ENCODE measurements at regions not wholly inside any gene's neighbourhood (a gene's known extent, or its start where the extent isn't known, plus 50 kb on each side); places are given as distances from the start of the nearest gene placed in this dataset.

DNA sequence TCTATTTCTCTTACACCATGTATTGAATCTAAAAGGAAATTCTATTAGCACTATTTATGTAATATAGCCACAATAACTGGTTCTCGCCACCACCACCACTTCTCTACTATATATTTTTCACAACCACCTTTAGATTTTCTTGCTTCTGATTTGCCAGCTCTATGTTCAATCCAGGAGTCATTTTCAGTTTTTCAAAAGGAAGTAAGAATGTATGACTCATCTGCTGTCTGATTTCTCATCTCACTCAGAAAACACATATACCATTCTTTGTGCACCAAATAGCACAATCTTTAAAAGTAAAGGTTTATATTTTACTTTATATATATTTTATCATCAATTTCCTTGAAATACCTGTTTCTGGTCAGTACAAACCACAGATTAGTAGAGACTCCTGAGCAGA, 1127.5 kb downstream of the TAF11L14 start:
- Histone ChIP-seq H3K27me3 (ENCODE audit: insufficient read depth, low read length, poor library complexity) (no peaks in the 10 kb centered on the region), H3K23ac (ENCODE audit: low read length) (no peak overlapping the region), H4K5ac (ENCODE audit: low read length) (no peak overlapping the region), H3K9ac (ENCODE audit: low read length) (no peak overlapping the region), H4K8ac (ENCODE audit: low read depth, low read length) (no peak overlapping the region), H3K79me2 (ENCODE audit: control insufficient read depth, insufficient read depth, low read length) (no peaks in the 10 kb centered on the region), H3K56ac (ENCODE audit: low read length) (no peak overlapping the region), H3K18ac (ENCODE audit: low read length) (no peak overlapping the region), H3K79me1 (ENCODE audit: low read length) (no peaks in the 10 kb centered on the region), H3K4me3 (ENCODE audit: low read length) (no peak overlapping the region), H2BK120ac (ENCODE audit: low read depth, low read length) (no peak overlapping the region), H2AK5ac (ENCODE audit: low read length) (no peak overlapping the region), H3K4ac (ENCODE audit: low read depth, low read length) (no peak overlapping the region), H3K4me2 (ENCODE audit: low read length) (no peak overlapping the region), H3K4me1 (ENCODE audit: control insufficient read depth, low read depth, low read length) (no peaks in the 10 kb centered on the region), H2BK5ac (ENCODE audit: low read length) (no peak overlapping the region), H3K27ac (ENCODE audit: low read depth, low read length) (no peak overlapping the region), H2BK15ac (replicated peaks; ENCODE audit: low read depth) (no peak overlapping the region), H3K36me3 (ENCODE audit: control insufficient read depth, insufficient read depth, low read length) (no peaks in the 10 kb centered on the region)
- no peak for DNase-seq
- WGBS (ENCODE audit: extremely low coverage, insufficient coverage, low lambda C conversion rate) = 100% methylated on average over 1 of the region's 1 CpG

GRCh38 chr5:18764161-18764560, 1129.9 kb downstream of the TAF11L14 start:
- Histone ChIP-seq H3K27ac (ENCODE audit: low read depth, low read length) (no peak overlapping the region), H3K4me1 (ENCODE audit: control insufficient read depth, low read depth, low read length) (no peaks in the 10 kb centered on the region), H2BK5ac (ENCODE audit: low read length) (no peak overlapping the region), H2BK120ac (ENCODE audit: low read depth, low read length) (no peak overlapping the region), H3K23ac (ENCODE audit: low read length) (no peak overlapping the region), H3K18ac (ENCODE audit: low read length) (no peak overlapping the region), H3K79me1 (ENCODE audit: low read length) (no peaks in the 10 kb centered on the region), H3K27me3 (ENCODE audit: insufficient read depth, low read length, poor library complexity) (no peaks in the 10 kb centered on the region), H3K9ac (ENCODE audit: low read length) (no peak overlapping the region), H3K36me3 (ENCODE audit: control insufficient read depth, insufficient read depth, low read length) (no peaks in the 10 kb centered on the region), H4K8ac (ENCODE audit: low read depth, low read length) (no peak overlapping the region), H2BK15ac (replicated peaks; ENCODE audit: low read depth) (no peak overlapping the region), H4K5ac (ENCODE audit: low read length) (no peak overlapping the region), H3K4me2 (ENCODE audit: low read length) (no peak overlapping the region), H3K4me3 (ENCODE audit: low read length) (no peak overlapping the region), H3K79me2 (ENCODE audit: control insufficient read depth, insufficient read depth, low read length) (no peaks in the 10 kb centered on the region), H3K56ac (ENCODE audit: low read length) (no peak overlapping the region), H2AK5ac (ENCODE audit: low read length) (no peak overlapping the region), H3K4ac (ENCODE audit: low read depth, low read length) (no peak overlapping the region)
- DNase-seq = no peak

DNA sequence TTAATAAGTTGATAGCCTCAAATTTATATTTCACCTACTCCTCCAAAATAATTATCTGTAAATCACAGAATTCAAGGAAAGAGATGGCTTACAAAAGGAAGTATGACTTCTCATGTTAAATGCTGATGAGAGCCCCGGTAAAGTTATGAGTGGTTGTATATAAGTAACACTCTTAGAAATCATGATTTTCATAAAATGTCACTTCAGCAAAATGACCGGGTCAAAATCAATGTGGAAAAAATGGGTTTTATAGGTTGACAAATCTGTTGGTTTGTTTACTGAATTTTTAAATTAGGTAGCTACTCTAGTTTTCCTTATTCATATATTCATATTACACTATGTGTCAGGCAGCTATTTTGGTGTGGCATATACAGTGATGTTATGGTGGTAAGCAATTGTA, 1131.0 kb downstream of the TAF11L14 start:
- Histone ChIP-seq H2BK120ac (ENCODE audit: low read depth, low read length) (no peak overlapping the region), H4K8ac (ENCODE audit: low read depth, low read length) (no peak overlapping the region), H3K4ac (ENCODE audit: low read depth, low read length) (no peak overlapping the region), H3K4me3 (ENCODE audit: low read length) (no peak overlapping the region), H2BK15ac (replicated peaks; ENCODE audit: low read depth) (no peak overlapping the region), H3K18ac (ENCODE audit: low read length) (no peak overlapping the region), H3K23ac (ENCODE audit: low read length) (no peak overlapping the region), H3K79me1 (ENCODE audit: low read length) (no peaks in the 10 kb centered on the region), H3K27me3 (ENCODE audit: insufficient read depth, low read length, poor library complexity) (no peaks in the 10 kb centered on the region), H3K4me2 (ENCODE audit: low read length) (no peak overlapping the region), H2BK5ac (ENCODE audit: low read length) (no peak overlapping the region), H4K5ac (ENCODE audit: low read length) (no peak overlapping the region), H3K4me1 (ENCODE audit: control insufficient read depth, low read depth, low read length) (no peaks in the 10 kb centered on the region), H3K27ac (ENCODE audit: low read depth, low read length) (no peak overlapping the region), H2AK5ac (ENCODE audit: low read length) (no peak overlapping the region), H3K9ac (ENCODE audit: low read length) (no peak overlapping the region), H3K56ac (ENCODE audit: low read length) (no peak overlapping the region), H3K79me2 (ENCODE audit: control insufficient read depth, insufficient read depth, low read length) (no peaks in the 10 kb centered on the region), H3K36me3 (ENCODE audit: control insufficient read depth, insufficient read depth, low read length) (no peaks in the 10 kb centered on the region)
- no peak for DNase-seq
- WGBS (ENCODE audit: extremely low coverage, insufficient coverage, low lambda C conversion rate) = no CpG with 5 or more reads among the region's 2 CpGs

DNA sequence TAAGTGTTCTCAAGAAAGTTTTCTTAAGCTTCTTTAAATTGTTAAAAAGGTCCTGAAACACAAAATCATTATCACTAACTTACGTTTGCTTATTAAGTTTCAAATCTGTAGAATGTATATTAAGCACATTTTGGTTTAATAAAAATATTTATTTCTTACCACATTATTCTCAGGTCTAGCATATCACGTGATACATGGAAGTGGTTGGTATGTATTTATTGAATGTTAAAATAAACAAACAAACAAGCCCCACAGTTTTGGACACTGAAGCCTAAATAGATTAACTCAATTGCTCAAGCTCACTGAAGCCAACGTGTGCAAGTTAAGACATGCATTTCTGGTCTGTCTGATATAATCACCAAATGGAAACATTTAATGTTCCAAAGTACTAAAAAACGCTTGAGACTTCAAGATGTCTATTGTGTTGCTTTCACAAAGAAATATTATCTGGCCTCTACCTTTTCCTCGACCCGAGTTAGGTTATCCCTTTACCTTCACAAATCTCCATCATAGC, 1136.9 kb downstream of the TAF11L14 start:
- Histone ChIP-seq H3K4ac (ENCODE audit: low read depth, low read length) (no peak overlapping the region), H3K27ac (ENCODE audit: low read depth, low read length) (no peak overlapping the region), H4K8ac (ENCODE audit: low read depth, low read length) (no peak overlapping the region), H3K4me2 (ENCODE audit: low read length) (no peak overlapping the region), H3K18ac (ENCODE audit: low read length) (no peak overlapping the region), H4K5ac (ENCODE audit: low read length) (no peak overlapping the region), H3K36me3 (ENCODE audit: control insufficient read depth, insufficient read depth, low read length) (no peaks in the 10 kb centered on the region), H3K23ac (ENCODE audit: low read length) (no peak overlapping the region), H2BK120ac (ENCODE audit: low read depth, low read length) (no peak overlapping the region), H3K4me3 (ENCODE audit: low read length) (no peak overlapping the region), H3K4me1 (ENCODE audit: control insufficient read depth, low read depth, low read length) (no peaks in the 10 kb centered on the region), H3K56ac (ENCODE audit: low read length) (no peak overlapping the region), H2AK5ac (ENCODE audit: low read length) (no peak overlapping the region), H2BK5ac (ENCODE audit: low read length) (no peak overlapping the region), H3K79me1 (ENCODE audit: low read length) (no peaks in the 10 kb centered on the region), H3K27me3 (ENCODE audit: insufficient read depth, low read length, poor library complexity) (no peaks in the 10 kb centered on the region), H3K9ac (ENCODE audit: low read length) (no peak overlapping the region), H3K79me2 (ENCODE audit: control insufficient read depth, insufficient read depth, low read length) (no peaks in the 10 kb centered on the region), H2BK15ac (replicated peaks; ENCODE audit: low read depth) (no peak overlapping the region)
- DNase-seq = no peak
- WGBS (ENCODE audit: extremely low coverage, insufficient coverage, low lambda C conversion rate) = 100% methylated on average over 1 of the region's 6 CpGs

DNA sequence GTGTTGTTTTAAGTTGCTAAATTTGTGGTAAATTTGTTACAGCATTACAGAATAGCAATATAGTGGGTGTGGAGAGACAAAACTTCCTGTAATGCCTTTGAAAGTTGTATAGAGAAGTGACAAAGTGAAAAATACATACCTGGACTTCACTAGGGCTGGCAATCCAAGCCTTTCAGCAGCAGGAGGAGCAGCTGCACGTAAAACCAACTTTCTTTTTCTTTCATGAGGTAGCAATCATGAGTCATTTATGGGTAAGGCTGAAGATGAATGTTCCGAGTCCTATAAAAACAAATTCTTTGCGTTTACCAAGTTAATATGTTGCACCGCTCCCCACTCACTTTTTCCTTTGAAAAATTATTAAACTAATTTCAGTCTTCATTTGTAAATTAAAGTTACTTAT, 1138.2 kb downstream of the TAF11L14 start:
- Histone ChIP-seq H2BK120ac (ENCODE audit: low read depth, low read length) (no peak overlapping the region), H3K23ac (ENCODE audit: low read length) (no peak overlapping the region), H2BK15ac (replicated peaks; ENCODE audit: low read depth) (no peak overlapping the region), H2AK5ac (ENCODE audit: low read length) (no peak overlapping the region), H3K4me1 (ENCODE audit: control insufficient read depth, low read depth, low read length) (no peaks in the 10 kb centered on the region), H3K56ac (ENCODE audit: low read length) (no peak overlapping the region), H2BK5ac (ENCODE audit: low read length) (no peak overlapping the region), H3K79me1 (ENCODE audit: low read length) (no peaks in the 10 kb centered on the region), H4K8ac (ENCODE audit: low read depth, low read length) (no peak overlapping the region), H3K9ac (ENCODE audit: low read length) (no peak overlapping the region), H3K18ac (ENCODE audit: low read length) (no peak overlapping the region), H3K4me3 (ENCODE audit: low read length) (no peak overlapping the region), H3K4ac (ENCODE audit: low read depth, low read length) (no peak overlapping the region), H4K5ac (ENCODE audit: low read length) (no peak overlapping the region), H3K4me2 (ENCODE audit: low read length) (no peak overlapping the region), H3K27me3 (ENCODE audit: insufficient read depth, low read length, poor library complexity) (no peaks in the 10 kb centered on the region), H3K36me3 (ENCODE audit: control insufficient read depth, insufficient read depth, low read length) (no peaks in the 10 kb centered on the region), H3K27ac (ENCODE audit: low read depth, low read length) (no peak overlapping the region), H3K79me2 (ENCODE audit: control insufficient read depth, insufficient read depth, low read length) (no peaks in the 10 kb centered on the region)
- no CpG with 5 or more reads among the region's 4 CpGs for WGBS (ENCODE audit: extremely low coverage, insufficient coverage, low lambda C conversion rate)
- DNase-seq = peak; percentile 69

DNA sequence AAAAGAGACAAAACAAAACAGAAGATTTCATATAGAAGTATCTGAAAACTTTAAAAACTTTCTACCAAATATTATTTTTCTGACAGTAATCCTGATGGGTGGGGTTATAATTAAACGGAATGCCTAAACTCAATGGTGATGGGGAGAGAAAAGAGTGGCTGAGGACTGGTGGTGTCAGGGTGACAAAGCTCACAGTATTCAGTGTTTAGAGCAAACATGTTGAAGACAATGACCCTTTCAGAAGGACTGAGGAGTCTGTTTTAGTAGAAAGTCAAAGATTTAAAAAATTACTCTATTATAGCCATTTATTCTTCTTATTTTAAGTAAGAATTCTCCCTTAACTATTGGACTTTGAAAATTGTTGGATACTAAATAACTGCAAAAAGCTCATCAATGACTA, 1144.0 kb downstream of the TAF11L14 start:
- H2BK5ac ChIP-seq (ENCODE audit: low read length) = no peak overlapping the region
- no CpG with 5 or more reads among the region's 1 CpG for WGBS (ENCODE audit: extremely low coverage, insufficient coverage, low lambda C conversion rate)
- no peaks in the 10 kb centered on the region for H3K4me1 ChIP-seq (ENCODE audit: control insufficient read depth, low read depth, low read length)
- H3K9ac ChIP-seq (ENCODE audit: low read length) = no peak overlapping the region
- H2BK120ac ChIP-seq (ENCODE audit: low read depth, low read length) = no peak overlapping the region
- no peak overlapping the region for H3K18ac ChIP-seq (ENCODE audit: low read length)
- no peak overlapping the region for H4K5ac ChIP-seq (ENCODE audit: low read length)
- no peak overlapping the region for H3K56ac ChIP-seq (ENCODE audit: low read length)
- DNase-seq = no peak
- H4K8ac ChIP-seq (ENCODE audit: low read depth, low read length) = no peak overlapping the region
- H3K27ac ChIP-seq (ENCODE audit: low read depth, low read length) = no peak overlapping the region
- H2AK5ac ChIP-seq (ENCODE audit: low read length) = no peak overlapping the region
- H3K23ac ChIP-seq (ENCODE audit: low read length) = no peak overlapping the region
- H3K4me3 ChIP-seq (ENCODE audit: low read length) = no peak overlapping the region
- no peak overlapping the region for H2BK15ac ChIP-seq (replicated peaks; ENCODE audit: low read depth)
- no peaks in the 10 kb centered on the region for H3K79me2 ChIP-seq (ENCODE audit: control insufficient read depth, insufficient read depth, low read length)
- no peak overlapping the region for H3K4me2 ChIP-seq (ENCODE audit: low read length)
- H3K36me3 ChIP-seq (ENCODE audit: control insufficient read depth, insufficient read depth, low read length) = no peaks in the 10 kb centered on the region
- H3K27me3 ChIP-seq (ENCODE audit: insufficient read depth, low read length, poor library complexity) = no peaks in the 10 kb centered on the region
- H3K79me1 ChIP-seq (ENCODE audit: low read length) = no peaks in the 10 kb centered on the region
- no peak overlapping the region for H3K4ac ChIP-seq (ENCODE audit: low read depth, low read length)
